Panc1 (cell line): ENCODE measurements at regions not wholly inside any gene's neighbourhood (a gene's known extent, or its start where the extent isn't known, plus 50 kb on each side); places are given as distances from the start of the nearest gene placed in this dataset.

Source experiments
- CTCF ChIP-seq: fragments of 450-650 bp; IDR thresholded peaks from 2 replicates; pipeline ENCODE4 v1.5.1; 2017; ENCODE audit warnings: mild to moderate bottlenecking
- POLR2AphosphoS5 ChIP-seq: IDR thresholded peaks from 2 replicates; pipeline ENCODE4 v1.6.1; 2012; ENCODE audit warnings: mild to moderate bottlenecking, low read depth, low read length, moderate library complexity
- SIN3A ChIP-seq: IDR thresholded peaks from 2 replicates; pipeline ENCODE4 v1.6.1; 2012; ENCODE audit warnings: low read depth, mild to moderate bottlenecking, low read length, moderate library complexity, borderline replicate concordance; ENCODE audit not compliant: insufficient read depth
- TCF7L2 ChIP-seq: IDR thresholded peaks from 2 replicates; pipeline ENCODE4 v1.6.1; 2011; ENCODE audit warnings: mild to moderate bottlenecking, low read depth, low read length, inconsistent platforms
- TF ChIP-seq, protein P1 (sequence below), 2 experiments: IDR thresholded peaks; 2 replicates each; pipeline ENCODE4 v1.6.1; 2011 to 2012; ENCODE audit warnings: low read depth in 2 of 2, control low read depth in 1 of 2, low read length in 1 of 2, mild to moderate bottlenecking in 1 of 2, moderate library complexity in 1 of 2; ENCODE audit not compliant: insufficient read depth in 1 of 2

- TF ChIP-seq, protein P1, sequence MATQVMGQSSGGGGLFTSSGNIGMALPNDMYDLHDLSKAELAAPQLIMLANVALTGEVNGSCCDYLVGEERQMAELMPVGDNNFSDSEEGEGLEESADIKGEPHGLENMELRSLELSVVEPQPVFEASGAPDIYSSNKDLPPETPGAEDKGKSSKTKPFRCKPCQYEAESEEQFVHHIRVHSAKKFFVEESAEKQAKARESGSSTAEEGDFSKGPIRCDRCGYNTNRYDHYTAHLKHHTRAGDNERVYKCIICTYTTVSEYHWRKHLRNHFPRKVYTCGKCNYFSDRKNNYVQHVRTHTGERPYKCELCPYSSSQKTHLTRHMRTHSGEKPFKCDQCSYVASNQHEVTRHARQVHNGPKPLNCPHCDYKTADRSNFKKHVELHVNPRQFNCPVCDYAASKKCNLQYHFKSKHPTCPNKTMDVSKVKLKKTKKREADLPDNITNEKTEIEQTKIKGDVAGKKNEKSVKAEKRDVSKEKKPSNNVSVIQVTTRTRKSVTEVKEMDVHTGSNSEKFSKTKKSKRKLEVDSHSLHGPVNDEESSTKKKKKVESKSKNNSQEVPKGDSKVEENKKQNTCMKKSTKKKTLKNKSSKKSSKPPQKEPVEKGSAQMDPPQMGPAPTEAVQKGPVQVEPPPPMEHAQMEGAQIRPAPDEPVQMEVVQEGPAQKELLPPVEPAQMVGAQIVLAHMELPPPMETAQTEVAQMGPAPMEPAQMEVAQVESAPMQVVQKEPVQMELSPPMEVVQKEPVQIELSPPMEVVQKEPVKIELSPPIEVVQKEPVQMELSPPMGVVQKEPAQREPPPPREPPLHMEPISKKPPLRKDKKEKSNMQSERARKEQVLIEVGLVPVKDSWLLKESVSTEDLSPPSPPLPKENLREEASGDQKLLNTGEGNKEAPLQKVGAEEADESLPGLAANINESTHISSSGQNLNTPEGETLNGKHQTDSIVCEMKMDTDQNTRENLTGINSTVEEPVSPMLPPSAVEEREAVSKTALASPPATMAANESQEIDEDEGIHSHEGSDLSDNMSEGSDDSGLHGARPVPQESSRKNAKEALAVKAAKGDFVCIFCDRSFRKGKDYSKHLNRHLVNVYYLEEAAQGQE (IDR thresholded peaks at IDR 0.05; ENCODE audit: insufficient read depth in 1 of 2, low read depth in 2 of 2, low read length in 1 of 2), result no peak
- TF ChIP-seq CTCF (peak; percentile 96), SIN3A (no peak), POLR2AphosphoS5 (no peak), TCF7L2 (no peak; the same call in 1 of the 2 replicates)
These were observed 59.2 kb upstream of the FAM174B start for GRCh38 chr15:92714477-92715401.
